ENCODE measurements at regions not wholly inside any gene's neighbourhood (a gene's known extent, or its start where the extent isn't known, plus 50 kb on each side); places are given as distances from the start of the nearest gene placed in this dataset.

DNA sequence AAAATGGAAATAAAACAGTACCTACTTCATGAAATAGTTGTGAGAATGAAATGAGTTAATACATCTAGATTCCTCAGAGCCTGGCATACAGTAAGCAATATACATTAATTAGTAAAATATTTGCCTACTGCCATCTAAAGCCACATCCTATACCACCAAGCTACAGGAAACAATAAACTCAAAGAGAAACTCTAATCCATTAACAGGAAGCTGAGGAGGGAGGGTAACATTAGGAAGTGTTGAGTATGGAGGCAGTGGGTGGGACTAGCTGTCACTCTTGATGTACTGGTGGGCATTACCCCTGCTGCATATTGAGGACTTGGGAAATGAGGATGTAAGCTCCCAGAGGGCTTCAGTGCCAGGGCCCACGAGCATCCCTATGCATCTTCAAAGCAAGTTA lies 396.5 kb downstream of the TNS1 start:
- TF ChIP-seq, protein P1, sequence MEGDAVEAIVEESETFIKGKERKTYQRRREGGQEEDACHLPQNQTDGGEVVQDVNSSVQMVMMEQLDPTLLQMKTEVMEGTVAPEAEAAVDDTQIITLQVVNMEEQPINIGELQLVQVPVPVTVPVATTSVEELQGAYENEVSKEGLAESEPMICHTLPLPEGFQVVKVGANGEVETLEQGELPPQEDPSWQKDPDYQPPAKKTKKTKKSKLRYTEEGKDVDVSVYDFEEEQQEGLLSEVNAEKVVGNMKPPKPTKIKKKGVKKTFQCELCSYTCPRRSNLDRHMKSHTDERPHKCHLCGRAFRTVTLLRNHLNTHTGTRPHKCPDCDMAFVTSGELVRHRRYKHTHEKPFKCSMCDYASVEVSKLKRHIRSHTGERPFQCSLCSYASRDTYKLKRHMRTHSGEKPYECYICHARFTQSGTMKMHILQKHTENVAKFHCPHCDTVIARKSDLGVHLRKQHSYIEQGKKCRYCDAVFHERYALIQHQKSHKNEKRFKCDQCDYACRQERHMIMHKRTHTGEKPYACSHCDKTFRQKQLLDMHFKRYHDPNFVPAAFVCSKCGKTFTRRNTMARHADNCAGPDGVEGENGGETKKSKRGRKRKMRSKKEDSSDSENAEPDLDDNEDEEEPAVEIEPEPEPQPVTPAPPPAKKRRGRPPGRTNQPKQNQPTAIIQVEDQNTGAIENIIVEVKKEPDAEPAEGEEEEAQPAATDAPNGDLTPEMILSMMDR (IDR thresholded peaks at IDR 0.05; ENCODE audit: insufficient read depth, missing control alignments) = no peak
- no peak for FAIRE-seq
- no peak for DNase-seq (ENCODE audit: insufficient read length, low spot score)

DNA sequence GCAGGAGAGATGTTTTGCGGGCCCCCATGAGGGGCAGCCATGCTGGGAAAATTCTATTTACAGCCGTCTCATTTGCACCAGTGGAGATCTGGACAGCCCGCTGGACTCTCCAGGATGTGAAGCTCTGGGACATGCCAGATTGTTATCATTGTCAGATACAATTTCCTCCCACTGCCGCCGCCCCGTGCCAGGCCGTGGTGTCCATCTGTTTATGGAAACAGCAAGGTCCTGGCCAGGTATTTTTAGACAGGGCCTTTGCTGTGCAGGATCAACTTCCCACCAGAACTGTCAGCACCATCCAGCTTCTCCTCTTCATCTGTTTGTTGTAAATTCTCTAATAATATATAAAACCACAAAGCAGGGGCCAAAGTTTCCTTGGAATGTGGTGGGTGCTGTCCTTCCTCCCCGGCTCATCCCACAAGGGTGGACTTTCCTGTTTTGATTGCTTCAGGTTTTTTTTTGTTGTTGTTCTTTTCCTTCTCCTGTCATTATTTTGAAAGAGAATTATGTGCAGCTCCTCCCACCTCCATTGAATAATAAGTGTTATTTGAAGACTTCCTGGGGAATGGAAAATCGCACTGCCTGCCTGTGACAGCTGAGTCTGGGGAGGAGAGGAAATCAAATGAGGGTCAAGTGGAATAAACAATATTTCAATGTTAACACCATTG lies 398.1 kb downstream of the TNS1 start:
- DNase-seq (ENCODE audit: insufficient read length, low spot score) (no peak), FAIRE-seq (no peak)
- TF ChIP-seq, protein P1 (IDR thresholded peaks at IDR 0.05; ENCODE audit: insufficient read depth, missing control alignments) = no peak

DNA sequence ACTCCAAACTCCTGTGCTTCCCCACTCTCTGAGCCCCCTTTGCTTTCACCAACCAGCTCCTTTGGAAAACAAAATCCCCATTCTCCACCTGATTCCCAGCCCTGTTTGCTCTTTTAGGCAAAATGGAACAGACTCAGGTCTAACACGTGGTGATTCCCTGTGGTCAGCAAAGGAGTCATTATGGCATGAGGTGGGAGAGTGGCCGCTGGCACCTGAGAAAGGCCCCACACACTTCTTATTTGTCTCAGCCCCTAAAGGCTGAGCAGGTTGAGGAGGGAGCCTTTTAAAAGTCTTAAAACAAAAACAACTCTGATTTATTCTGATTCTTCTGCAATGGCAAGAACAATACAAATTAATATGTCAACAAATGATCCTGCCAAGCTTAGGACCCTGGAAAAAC lies 401.2 kb downstream of the TNS1 start:
- TF ChIP-seq, protein P1 (IDR thresholded peaks at IDR 0.05; ENCODE audit: insufficient read depth, missing control alignments) = no peak
- FAIRE-seq (no peak), DNase-seq (ENCODE audit: insufficient read length, low spot score) (no peak)

DNA sequence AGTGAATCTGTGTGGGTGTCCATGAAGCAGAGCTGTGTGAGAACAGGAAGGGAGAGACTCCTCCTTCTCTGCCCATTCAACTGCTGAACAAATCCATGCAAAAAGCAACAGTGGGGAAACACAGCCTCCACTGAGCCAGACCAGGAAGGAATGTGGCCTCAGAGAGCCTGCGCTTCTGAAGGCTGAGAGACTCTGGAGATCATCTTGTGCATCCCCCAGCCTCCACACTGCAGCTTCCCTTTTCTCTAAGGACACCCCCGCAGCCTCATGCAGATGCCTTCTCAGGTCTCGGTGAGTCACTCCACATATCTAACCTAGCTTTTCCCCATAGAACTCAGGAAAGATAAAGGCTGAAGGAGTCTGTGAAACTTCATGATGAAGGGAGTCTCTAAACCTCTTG lies 402.9 kb downstream of the TNS1 start:
- FAIRE-seq = no peak
- DNase-seq (ENCODE audit: insufficient read length, low spot score) = no peak
- TF ChIP-seq, protein P1 (IDR thresholded peaks at IDR 0.05; ENCODE audit: insufficient read depth, missing control alignments) = no peak

DNA sequence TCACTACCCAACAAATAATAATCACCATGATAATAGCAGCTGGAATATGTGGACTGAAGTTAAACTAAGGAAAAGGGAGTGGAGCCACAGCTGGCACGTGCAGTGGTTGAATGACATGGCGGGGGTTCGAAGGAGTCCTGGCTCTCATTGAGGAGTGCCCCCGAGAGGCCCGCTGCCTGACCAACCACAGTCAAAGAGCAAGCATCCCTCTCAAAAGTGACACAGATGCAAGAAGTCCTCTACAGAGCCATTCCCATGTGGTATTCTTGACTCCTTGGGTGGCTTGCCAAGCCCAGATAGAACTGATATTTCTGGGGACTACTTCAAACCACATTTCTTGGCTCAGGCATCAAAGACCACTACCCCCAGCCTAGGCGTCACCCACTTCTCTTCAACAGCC lies 405.1 kb downstream of the TNS1 start:
- FAIRE-seq (no peak), DNase-seq (ENCODE audit: insufficient read length, low spot score) (no peak)
- TF ChIP-seq, protein P1 (IDR thresholded peaks at IDR 0.05; ENCODE audit: insufficient read depth, missing control alignments) = no peak

DNA sequence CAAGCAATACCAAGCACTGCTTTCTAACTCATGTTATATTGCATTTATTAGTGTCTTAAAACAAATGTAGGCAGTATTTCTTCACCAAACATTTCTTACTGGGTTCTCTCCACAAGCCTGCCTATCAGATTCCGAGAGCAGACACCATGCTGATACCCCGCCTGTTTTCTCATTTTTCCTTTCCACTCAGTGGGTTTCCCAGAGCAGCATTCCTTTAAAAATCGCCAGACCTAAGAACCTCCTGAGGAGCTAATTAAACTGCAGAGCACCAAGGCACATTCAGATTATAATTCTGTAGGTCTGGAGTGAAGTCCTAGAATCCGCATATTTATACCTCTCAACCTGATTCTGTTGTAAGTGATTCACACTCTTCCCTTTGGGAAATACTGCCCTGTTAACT lies 405.6 kb downstream of the TNS1 start:
- FAIRE-seq (no peak), DNase-seq (ENCODE audit: insufficient read length, low spot score) (no peak)
- TF ChIP-seq, protein P1 (IDR thresholded peaks at IDR 0.05; ENCODE audit: insufficient read depth, missing control alignments) = no peak

DNA sequence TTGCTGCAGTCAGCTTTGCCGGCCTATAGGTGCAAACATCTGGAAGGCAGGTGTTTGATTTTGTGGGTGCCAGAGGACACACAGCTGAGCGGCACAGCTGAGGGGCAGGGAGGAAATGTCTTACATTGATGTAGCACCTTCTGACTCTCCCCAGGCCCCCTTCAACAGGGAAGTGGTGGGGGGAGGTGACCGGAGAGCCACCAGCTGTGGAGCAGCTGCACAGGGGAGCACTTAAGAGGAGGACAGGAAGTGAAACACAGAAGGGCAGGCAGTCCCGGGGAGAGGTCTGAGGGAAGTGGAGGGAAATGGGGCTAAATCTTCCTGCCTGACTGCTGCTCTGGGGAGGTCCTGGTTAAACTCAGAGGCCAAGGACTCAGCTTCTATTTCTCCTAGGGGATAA lies 409.1 kb downstream of the TNS1 start:
- no peak for FAIRE-seq
- DNase-seq (ENCODE audit: insufficient read length, low spot score) = no peak
- TF ChIP-seq, protein P1 (IDR thresholded peaks at IDR 0.05; ENCODE audit: insufficient read depth, missing control alignments) = no peak
